Progenitor cell of endocrine pancreas (in vitro differentiated cells): ENCODE measurements at regions not wholly inside any gene's neighbourhood (a gene's known extent, or its start where the extent isn't known, plus 50 kb on each side); places are given as distances from the start of the nearest gene placed in this dataset.

ENCODE experiments used
- DNase-seq: peaks from one replicate; pipeline ENCODE4 v3.0.0; 2021; ENCODE audit warnings: low spot score; ENCODE audit not compliant: unreplicated experiment
- H3K27ac Mint-ChIP-seq: 2 replicates; pipeline ENCODE4 v1.8.0; 2021; ENCODE audit warnings: mild to moderate bottlenecking, moderate library complexity, mixed read lengths
- H3K27me3 Mint-ChIP-seq: 2 replicates; pipeline ENCODE4 v1.8.0; 2021; ENCODE audit warnings: mixed read lengths
- H3K36me3 Mint-ChIP-seq: 2 replicates; pipeline ENCODE4 v1.8.0; 2022; ENCODE audit warnings: mixed read lengths; ENCODE audit not compliant: insufficient read depth
- H3K4me1 Mint-ChIP-seq: 2 replicates; pipeline ENCODE4 v1.8.0; 2021; ENCODE audit warnings: low read depth, mixed read lengths
- H3K4me3 Mint-ChIP-seq: 2 replicates; pipeline ENCODE4 v1.8.0; 2021; ENCODE audit warnings: low read depth, mild to moderate bottlenecking, moderate library complexity, mixed read lengths
- H3K9me3 Mint-ChIP-seq: 2 replicates; pipeline ENCODE4 v1.8.0; 2021; ENCODE audit warnings: low read depth, mixed read lengths
- TF ChIP-seq, protein P1 (sequence below): fragments of 200-600 bp; sonication (generic); IDR thresholded peaks from one replicate; pipeline ENCODE4 v1.5.0; 2021; ENCODE audit warnings: antibody characterized with exemption, mild to moderate bottlenecking; ENCODE audit not compliant: unreplicated experiment

DNA sequence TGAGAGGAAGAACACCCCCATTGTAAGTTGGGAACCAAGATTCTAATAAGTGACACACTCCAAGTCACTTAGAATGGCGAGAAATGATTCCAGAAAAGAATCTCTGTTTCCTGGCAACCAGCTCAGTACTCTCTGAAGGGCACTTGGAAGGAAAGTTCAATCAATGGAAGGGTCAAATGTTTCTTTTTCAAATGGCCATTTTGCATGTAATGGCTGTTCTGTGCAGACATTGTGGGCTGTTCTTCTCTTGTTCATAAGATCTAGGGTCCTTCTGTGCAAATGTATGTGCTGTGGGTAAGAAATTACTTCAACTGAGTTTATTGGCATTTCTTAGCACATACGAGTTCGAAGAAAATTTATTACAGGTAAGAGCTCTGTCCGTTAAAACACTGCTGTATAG lies 145.3 kb downstream of the EVX1 start:
- Mint-ChIP-seq H3K27me3 (peaks cover 2% of the 10 kb centered on the region), H3K4me3 (no peak overlapping the region), H3K4me1 (peaks cover 3% of the 10 kb centered on the region), H3K9me3 (no peaks in the 10 kb centered on the region), H3K27ac (no peak overlapping the region), H3K36me3 (no peaks in the 10 kb centered on the region)
- TF ChIP-seq, protein P1, sequence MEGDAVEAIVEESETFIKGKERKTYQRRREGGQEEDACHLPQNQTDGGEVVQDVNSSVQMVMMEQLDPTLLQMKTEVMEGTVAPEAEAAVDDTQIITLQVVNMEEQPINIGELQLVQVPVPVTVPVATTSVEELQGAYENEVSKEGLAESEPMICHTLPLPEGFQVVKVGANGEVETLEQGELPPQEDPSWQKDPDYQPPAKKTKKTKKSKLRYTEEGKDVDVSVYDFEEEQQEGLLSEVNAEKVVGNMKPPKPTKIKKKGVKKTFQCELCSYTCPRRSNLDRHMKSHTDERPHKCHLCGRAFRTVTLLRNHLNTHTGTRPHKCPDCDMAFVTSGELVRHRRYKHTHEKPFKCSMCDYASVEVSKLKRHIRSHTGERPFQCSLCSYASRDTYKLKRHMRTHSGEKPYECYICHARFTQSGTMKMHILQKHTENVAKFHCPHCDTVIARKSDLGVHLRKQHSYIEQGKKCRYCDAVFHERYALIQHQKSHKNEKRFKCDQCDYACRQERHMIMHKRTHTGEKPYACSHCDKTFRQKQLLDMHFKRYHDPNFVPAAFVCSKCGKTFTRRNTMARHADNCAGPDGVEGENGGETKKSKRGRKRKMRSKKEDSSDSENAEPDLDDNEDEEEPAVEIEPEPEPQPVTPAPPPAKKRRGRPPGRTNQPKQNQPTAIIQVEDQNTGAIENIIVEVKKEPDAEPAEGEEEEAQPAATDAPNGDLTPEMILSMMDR = no peak
- DNase-seq = no peak

DNA sequence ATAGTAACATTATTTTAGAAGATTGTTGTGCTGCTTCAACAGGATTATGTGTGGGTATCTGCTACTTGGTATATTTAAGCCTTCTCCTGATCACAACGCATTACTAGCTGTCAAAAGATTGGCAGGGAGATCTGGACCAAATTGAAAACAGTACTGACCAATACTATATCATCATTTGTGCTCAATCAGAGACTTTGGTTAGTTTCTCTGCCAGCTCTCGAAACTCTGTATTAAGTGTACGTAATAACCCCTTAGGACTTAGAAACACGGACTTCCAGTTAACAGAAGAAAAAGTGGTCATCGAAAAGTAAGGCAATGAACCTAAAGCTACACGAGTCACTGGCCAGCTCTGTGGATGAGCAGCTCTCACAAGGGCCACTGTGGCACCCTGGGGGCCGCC lies 146.0 kb downstream of the EVX1 start:
- no peaks in the 10 kb centered on the region for H3K36me3 Mint-ChIP-seq
- TF ChIP-seq, protein P1 = no peak
- H3K4me1 Mint-ChIP-seq = peaks cover 3% of the 10 kb centered on the region
- no peak for DNase-seq
- no peak overlapping the region for H3K4me3 Mint-ChIP-seq
- H3K27ac Mint-ChIP-seq = no peak overlapping the region
- H3K9me3 Mint-ChIP-seq = no peaks in the 10 kb centered on the region
- H3K27me3 Mint-ChIP-seq = peaks cover 2% of the 10 kb centered on the region

GRCh38 chr7:27389496-27389895 lies 146.9 kb downstream of the EVX1 start:
- TF ChIP-seq, protein P1 = no peak
- no peaks in the 10 kb centered on the region for H3K36me3 Mint-ChIP-seq
- peaks cover 3% of the 10 kb centered on the region for H3K4me1 Mint-ChIP-seq
- H3K4me3 Mint-ChIP-seq = no peak overlapping the region
- peaks cover 6% of the 10 kb centered on the region for H3K27me3 Mint-ChIP-seq
- H3K27ac Mint-ChIP-seq = no peak overlapping the region
- H3K9me3 Mint-ChIP-seq = no peaks in the 10 kb centered on the region
- DNase-seq = no peak

DNA sequence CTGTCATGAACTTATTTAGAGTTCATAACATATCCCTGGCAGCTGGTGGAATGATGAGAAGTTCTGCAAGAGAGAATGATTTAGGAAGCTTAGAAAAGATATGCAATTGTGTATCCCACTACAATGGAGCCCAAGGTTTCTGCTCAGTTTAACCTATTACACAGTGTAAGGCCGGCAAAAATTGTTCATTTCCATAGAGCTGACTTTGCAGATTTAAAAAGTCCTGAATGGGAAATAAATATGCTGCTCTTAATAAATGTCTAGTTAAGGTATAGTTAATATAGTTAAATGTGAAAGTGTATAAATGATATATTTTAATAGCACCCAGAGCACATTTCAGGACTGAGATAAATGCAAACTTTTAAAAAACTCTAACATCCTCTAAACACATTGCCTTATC lies 149.9 kb downstream of the EVX1 start:
- no peaks in the 10 kb centered on the region for H3K36me3 Mint-ChIP-seq
- H3K27me3 Mint-ChIP-seq = peaks cover 9% of the 10 kb centered on the region
- H3K9me3 Mint-ChIP-seq = no peaks in the 10 kb centered on the region
- TF ChIP-seq, protein P1 = no peak
- H3K27ac Mint-ChIP-seq = no peak overlapping the region
- H3K4me3 Mint-ChIP-seq = no peak overlapping the region
- no peak for DNase-seq
- H3K4me1 Mint-ChIP-seq = peaks cover 3% of the 10 kb centered on the region

DNA sequence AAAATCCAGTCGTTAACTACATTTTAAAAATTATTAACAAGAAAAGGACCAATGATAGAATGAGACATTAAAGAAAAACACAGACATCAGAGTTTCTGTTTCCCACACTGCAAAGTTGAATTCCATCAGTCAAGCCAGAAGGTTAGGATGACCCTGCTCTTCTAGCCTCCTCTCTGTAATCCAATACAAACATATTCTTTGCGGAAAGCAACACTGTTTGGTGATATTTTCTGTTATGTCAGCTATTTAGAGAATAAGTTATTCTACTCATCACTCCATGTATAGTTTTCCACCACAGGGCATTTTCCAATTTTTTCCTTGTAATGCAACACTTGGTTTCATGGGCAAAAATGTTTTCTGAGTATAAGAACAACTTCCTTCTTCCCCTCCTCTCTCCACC lies 152.3 kb downstream of the EVX1 start:
- H3K9me3 Mint-ChIP-seq = no peaks in the 10 kb centered on the region
- H3K27ac Mint-ChIP-seq = no peak overlapping the region
- no peaks in the 10 kb centered on the region for H3K4me1 Mint-ChIP-seq
- no peaks in the 10 kb centered on the region for H3K36me3 Mint-ChIP-seq
- H3K4me3 Mint-ChIP-seq = no peak overlapping the region
- H3K27me3 Mint-ChIP-seq = peaks cover 6% of the 10 kb centered on the region
- TF ChIP-seq, protein P1 = no peak
- no peak for DNase-seq

- TF ChIP-seq, protein P1 = no peak
- Mint-ChIP-seq H3K27ac (no peak overlapping the region), H3K4me1 (no peaks in the 10 kb centered on the region), H3K36me3 (no peaks in the 10 kb centered on the region), H3K27me3 (peaks cover 9% of the 10 kb centered on the region), H3K9me3 (no peaks in the 10 kb centered on the region), H3K4me3 (no peak overlapping the region)
- DNase-seq = no peak
Measured at GRCh38 chr7:27395626-27396025, 153.0 kb downstream of the EVX1 start.
